Colonic mucosa (tissue), 4 donors: ENCODE measurements at regions not wholly inside any gene's neighbourhood (a gene's known extent, or its start where the extent isn't known, plus 50 kb on each side); places are given as distances from the start of the nearest gene placed in this dataset.

Experiments
- DNase-seq: peaks from one replicate; pipeline ENCODE4 v3.0.0-alpha.2; 2020
- H3K27ac ChIP-seq: fragments of 200-600 bp; one replicate; pipeline ENCODE4 v1.8.0; 2021
- H3K27me3 ChIP-seq: fragments of 200-600 bp; one replicate; pipeline ENCODE4 v1.8.0; 2021
- H3K36me3 ChIP-seq: fragments of 200-600 bp; one replicate; pipeline ENCODE4 v1.8.0; 2021
- H3K4me1 ChIP-seq: fragments of 200-600 bp; one replicate; pipeline ENCODE4 v1.8.0; 2021; ENCODE audit warnings: mild to moderate bottlenecking
- H3K4me3 ChIP-seq: fragments of 200-600 bp; one replicate; pipeline ENCODE4 v1.8.0; 2021
- H3K9ac ChIP-seq, 2 donors: one replicate each; pipeline ENCODE4 v1.7.0; 2013; ENCODE audit warnings: control low read depth in 2 of 2, low read depth in 2 of 2, low read length in 2 of 2
- H3K9me3 ChIP-seq: fragments of 200-600 bp; one replicate; pipeline ENCODE4 v1.8.0; 2021
- CTCF ChIP-seq: fragments of 200-600 bp; IDR thresholded peaks from one replicate; pipeline ENCODE4 v1.8.0; 2022; ENCODE audit warnings: antibody characterized with exemption, mild to moderate bottlenecking
- intact Hi-C: fragments of 100-400 bp; cut with DNase I; formaldehyde crosslinking; loops from one replicate; pipeline ENCODE4 v1.14.1; 2022
- donor health status: healthy.
- donor health status: DM: no; HTN: no; CAD: no.
- donor health status: DM: no; HTN: no; CAD: no.

GRCh38 chr9:115733318-115734110, 420.1 kb upstream of the PAPPA start:
- H3K36me3 ChIP-seq = no peaks in the 10 kb centered on the region
- DNase-seq = no peak
- H3K4me1 ChIP-seq = no peaks in the 10 kb centered on the region
- H3K9ac ChIP-seq = no peak overlapping the region
- no peaks in the 10 kb centered on the region for H3K9me3 ChIP-seq
- no peak overlapping the region for H3K27ac ChIP-seq
- H3K4me3 ChIP-seq = no peak overlapping the region
- TF ChIP-seq CTCF = no peak
- H3K27me3 ChIP-seq = no peaks in the 10 kb centered on the region
- intact Hi-C loops = no loop called here

- Histone ChIP-seq H3K36me3 (no peaks in the 10 kb centered on the region), H3K4me1 (no peaks in the 10 kb centered on the region), H3K9me3 (no peaks in the 10 kb centered on the region), H3K27ac (no peak overlapping the region), H3K9ac (no peak overlapping the region), H3K4me3 (no peak overlapping the region), H3K27me3 (no peaks in the 10 kb centered on the region)
- no peak for TF ChIP-seq CTCF
- intact Hi-C loops = no loop called here
- DNase-seq = no peak
These were observed 414.3 kb upstream of the PAPPA start for GRCh38 chr9:115739096-115739875.

GRCh38 chr9:115740986-115741385, 412.6 kb upstream of the PAPPA start:
- Histone ChIP-seq H3K36me3 (no peaks in the 10 kb centered on the region), H3K9me3 (no peaks in the 10 kb centered on the region)

DNA sequence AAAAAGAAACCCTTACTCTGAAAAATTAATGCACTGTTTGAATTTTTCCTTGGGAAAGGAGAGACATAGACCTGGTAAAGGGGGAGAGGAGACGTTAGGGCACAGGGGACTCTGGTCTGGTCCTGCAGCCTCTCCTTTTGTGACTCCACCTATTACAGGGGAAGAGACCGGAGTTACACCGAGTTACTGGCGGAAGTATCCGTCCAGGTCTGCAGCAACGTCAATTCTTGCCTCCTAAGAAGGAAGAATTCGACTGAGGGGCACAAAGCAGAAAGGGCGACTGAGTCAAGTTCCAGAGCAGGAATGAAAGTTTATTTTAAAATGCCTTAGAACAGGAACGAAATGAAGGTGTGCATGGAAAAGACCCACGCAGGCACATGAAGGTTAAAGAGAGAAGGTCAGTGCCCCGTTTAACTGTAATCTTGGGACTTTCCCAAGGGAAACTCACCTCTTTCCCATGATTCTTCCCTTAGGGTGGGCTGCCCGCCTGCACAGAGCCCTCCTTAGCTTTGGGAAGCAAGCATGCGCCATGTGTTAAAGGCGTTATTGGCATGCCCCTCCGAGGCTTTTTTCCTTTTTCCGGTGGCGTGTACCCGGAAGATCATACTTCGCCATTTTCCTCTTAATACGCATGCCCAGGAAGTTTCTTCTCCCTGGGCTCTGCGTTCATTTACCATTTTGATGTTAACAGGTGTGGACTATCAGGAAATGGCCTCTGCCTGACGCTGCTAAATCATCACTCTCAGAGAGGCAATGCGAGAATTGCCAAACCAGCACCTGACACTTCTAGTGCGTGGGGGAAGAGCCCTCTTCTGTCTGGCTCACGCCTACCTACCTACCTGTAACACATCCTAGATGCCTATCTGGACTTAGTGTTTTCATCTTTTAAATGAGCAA, 409.6 kb upstream of the PAPPA start:
- no peaks in the 10 kb centered on the region for H3K4me1 ChIP-seq
- H3K36me3 ChIP-seq = no peaks in the 10 kb centered on the region
- H3K4me3 ChIP-seq = no peak overlapping the region
- no peaks in the 10 kb centered on the region for H3K27me3 ChIP-seq
- H3K9me3 ChIP-seq = no peaks in the 10 kb centered on the region
- DNase-seq = no peak
- H3K9ac ChIP-seq = no peak overlapping the region
- no peak overlapping the region for H3K27ac ChIP-seq
- no peak for TF ChIP-seq CTCF
- intact Hi-C loops = no loop called here

More at GRCh38 chr9:115740986-115741385, 412.6 kb upstream of the PAPPA start:
- Histone ChIP-seq H3K9ac (no peak overlapping the region), H3K27me3 (no peaks in the 10 kb centered on the region), H3K4me3 (no peak overlapping the region), H3K27ac (no peak overlapping the region), H3K4me1 (no peaks in the 10 kb centered on the region)
- no peak for TF ChIP-seq CTCF
- intact Hi-C loops = no loop called here
- DNase-seq = no peak

DNA sequence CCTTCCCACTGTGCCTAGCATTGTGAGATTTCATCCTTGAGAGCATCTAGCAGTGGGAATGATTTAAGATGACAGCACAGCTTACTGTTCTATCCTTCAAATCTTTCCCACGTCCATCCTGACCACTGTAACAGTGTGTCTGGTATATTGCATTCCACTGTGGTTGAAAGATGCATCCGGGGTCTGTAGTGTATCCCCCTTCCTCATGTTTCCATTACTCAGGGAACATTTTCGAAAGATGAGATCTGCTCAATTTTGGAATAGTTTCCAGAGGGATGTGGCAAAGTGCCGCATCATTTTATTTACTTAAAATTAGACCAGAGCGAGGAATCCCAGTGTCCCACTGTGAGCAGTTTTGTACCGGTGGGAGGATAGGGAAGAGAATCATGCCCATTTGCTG, 407.1 kb upstream of the PAPPA start:
- no peak overlapping the region for H3K9ac ChIP-seq
- no peaks in the 10 kb centered on the region for H3K36me3 ChIP-seq
- no peak overlapping the region for H3K4me3 ChIP-seq
- H3K4me1 ChIP-seq = no peaks in the 10 kb centered on the region
- no peaks in the 10 kb centered on the region for H3K9me3 ChIP-seq
- no peaks in the 10 kb centered on the region for H3K27me3 ChIP-seq
- no peak overlapping the region for H3K27ac ChIP-seq
- DNase-seq = no peak
- TF ChIP-seq CTCF = no peak
- intact Hi-C loops = no loop called here
